ENCODE measurements at regions not wholly inside any gene's neighbourhood (a gene's known extent, or its start where the extent isn't known, plus 50 kb on each side); places are given as distances from the start of the nearest gene placed in this dataset.
A peak's percentile ranks its signal among the peaks of the same experiment; 100 is the strongest.
"Not testable (repeated sequence)": the region's sequence is repeated elsewhere in the genome, so short reads cannot be mapped to it uniquely, and the experiment has no call there.

GRCh38 chr13:106088085-106088484 lies 447.4 kb downstream of the EFNB2 start:
- TF ChIP-seq EZH2phosphoT487 (IDR thresholded peaks at IDR 0.05; ENCODE audit: borderline replicate concordance, low read depth, low read length) (no peak), CTCF (conservative IDR thresholded peaks at IDR 0.05; ENCODE audit: low read length) (no peak)
- Histone ChIP-seq H3K36me3 (ENCODE audit: insufficient read depth, low read length) (no peaks in the 10 kb centered on the region), H3K4me3 (ENCODE audit: low read depth, low read length, poor library complexity, severe bottlenecking) (no peak overlapping the region), H3K9me2 (ENCODE audit: insufficient read depth, low read length) (no peaks in the 10 kb centered on the region), H3K4me2 (ENCODE audit: low read length) (no peak overlapping the region), H3K4me1 (ENCODE audit: insufficient read depth, low read length, poor library complexity, severe bottlenecking) (no peaks in the 10 kb centered on the region), H3K27ac (ENCODE audit: low read depth, low read length, poor library complexity, severe bottlenecking) (no peak overlapping the region), H3K79me2 (ENCODE audit: insufficient read depth, low read depth, low read length) (no peaks in the 10 kb centered on the region), H4K20me1 (ENCODE audit: insufficient read depth, low read length) (no peaks in the 10 kb centered on the region), H2AFZ (ENCODE audit: low read length) (no peak overlapping the region), H3K9me3 (ENCODE audit: low read length) (no peaks in the 10 kb centered on the region)
- BruUV-seq (replicated peaks), result no TSS peak
- CTCF ChIA-PET (ENCODE audit: unreplicated experiment), result no interaction called here
- intact Hi-C loops (cut with micrococcal nuclease; ENCODE audit: unreplicated experiment), result no loop called here
- POLR2A ChIA-PET, result no interaction called here
- DNase-seq (ENCODE audit: low spot score), result no peak

GRCh38 chr13:106087201-106087600 lies 448.3 kb downstream of the EFNB2 start:
- ChIA-PET CTCF (ENCODE audit: unreplicated experiment) (no interaction called here), POLR2A (no interaction called here)
- no peak for DNase-seq (ENCODE audit: low spot score)
- TF ChIP-seq EZH2phosphoT487 (IDR thresholded peaks at IDR 0.05; ENCODE audit: borderline replicate concordance, low read depth, low read length) (no peak), CTCF (conservative IDR thresholded peaks at IDR 0.05; ENCODE audit: low read length) (no peak)
- no peak overlapping the region for H3K4me3 ChIP-seq (ENCODE audit: low read depth, low read length, poor library complexity, severe bottlenecking)
- no peaks in the 10 kb centered on the region for H3K36me3 ChIP-seq (ENCODE audit: insufficient read depth, low read length)
- no peaks in the 10 kb centered on the region for H4K20me1 ChIP-seq (ENCODE audit: insufficient read depth, low read length)
- no peak overlapping the region for H3K4me2 ChIP-seq (ENCODE audit: low read length)
- H2AFZ ChIP-seq (ENCODE audit: low read length), result no peak overlapping the region
- H3K4me1 ChIP-seq (ENCODE audit: insufficient read depth, low read length, poor library complexity, severe bottlenecking), result no peaks in the 10 kb centered on the region
- no peaks in the 10 kb centered on the region for H3K79me2 ChIP-seq (ENCODE audit: insufficient read depth, low read depth, low read length)
- intact Hi-C loops (cut with micrococcal nuclease; ENCODE audit: unreplicated experiment), result no loop called here
- H3K27ac ChIP-seq (ENCODE audit: low read depth, low read length, poor library complexity, severe bottlenecking), result no peak overlapping the region
- no peaks in the 10 kb centered on the region for H3K9me3 ChIP-seq (ENCODE audit: low read length)
- no peaks in the 10 kb centered on the region for H3K9me2 ChIP-seq (ENCODE audit: insufficient read depth, low read length)
- no TSS peak for BruUV-seq (replicated peaks)

GRCh38 chr13:106083620-106084350 lies 451.7 kb downstream of the EFNB2 start:
- no peak overlapping the region for H2AFZ ChIP-seq (ENCODE audit: low read length)
- H3K27ac ChIP-seq (ENCODE audit: low read depth, low read length, poor library complexity, severe bottlenecking), result no peak overlapping the region
- H3K4me3 ChIP-seq (ENCODE audit: low read depth, low read length, poor library complexity, severe bottlenecking), result no peak overlapping the region
- TF ChIP-seq EZH2phosphoT487 (IDR thresholded peaks at IDR 0.05; ENCODE audit: borderline replicate concordance, low read depth, low read length) (no peak), CTCF (conservative IDR thresholded peaks at IDR 0.05; ENCODE audit: low read length) (0 out of 2 replicates have a peak, but pooled peaks have one; percentile 21)
- H3K9me3 ChIP-seq (ENCODE audit: low read length), result no peaks in the 10 kb centered on the region
- H3K36me3 ChIP-seq (ENCODE audit: insufficient read depth, low read length), result no peaks in the 10 kb centered on the region
- H3K9me2 ChIP-seq (ENCODE audit: insufficient read depth, low read length), result no peaks in the 10 kb centered on the region
- H3K4me1 ChIP-seq (ENCODE audit: insufficient read depth, low read length, poor library complexity, severe bottlenecking), result no peaks in the 10 kb centered on the region
- no peak for DNase-seq (ENCODE audit: low spot score)
- H4K20me1 ChIP-seq (ENCODE audit: insufficient read depth, low read length), result no peaks in the 10 kb centered on the region
- ChIA-PET POLR2A (no interaction called here), CTCF (ENCODE audit: unreplicated experiment) (no interaction called here)
- no peak overlapping the region for H3K4me2 ChIP-seq (ENCODE audit: low read length)
- no TSS peak for BruUV-seq (replicated peaks)
- no peaks in the 10 kb centered on the region for H3K79me2 ChIP-seq (ENCODE audit: insufficient read depth, low read depth, low read length)
- intact Hi-C loops (cut with micrococcal nuclease; ENCODE audit: unreplicated experiment), result no loop called here

- H3K4me2 ChIP-seq (ENCODE audit: low read length); BruUV-seq (replicated peaks); POLR2A ChIA-PET; H2AFZ ChIP-seq (ENCODE audit: low read length); CTCF ChIA-PET (ENCODE audit: unreplicated experiment); H3K79me2 ChIP-seq (ENCODE audit: insufficient read depth, low read depth, low read length); H3K36me3 ChIP-seq (ENCODE audit: insufficient read depth, low read length); H3K9me3 ChIP-seq (ENCODE audit: low read length); intact Hi-C loops (cut with micrococcal nuclease; ENCODE audit: unreplicated experiment); H3K9me2 ChIP-seq (ENCODE audit: insufficient read depth, low read length); DNase-seq (ENCODE audit: low spot score); H3K4me3 ChIP-seq (ENCODE audit: low read depth, low read length, poor library complexity, severe bottlenecking); H3K27ac ChIP-seq (ENCODE audit: low read depth, low read length, poor library complexity, severe bottlenecking); H3K4me1 ChIP-seq (ENCODE audit: insufficient read depth, low read length, poor library complexity, severe bottlenecking); H4K20me1 ChIP-seq (ENCODE audit: insufficient read depth, low read length): not testable (repeated sequence)
Measured at GRCh38 chr13:106081221-106081620, 454.2 kb downstream of the EFNB2 start.

All from OCI-LY7 (cell line).